A549 (cell line): ENCODE measurements at regions not wholly inside any gene's neighbourhood (a gene's known extent, or its start where the extent isn't known, plus 50 kb on each side); places are given as distances from the start of the nearest gene placed in this dataset.
A peak's percentile ranks its signal among the peaks of the same experiment; 100 is the strongest.

Source experiments
- ATAC-seq, 2 experiments: fragments of 200-7000 bp in 1 of 2; fragments of >200 bp in 1 of 2; cut with Nextera tagmentation in 1 of 2; cut with Tn5 transposase in 1 of 2; 3 replicates each; pipeline versions ENCODE4 v1.8.0 to v1.9.1; 2018 to 2020; ENCODE audit warnings: mild to moderate bottlenecking in 1 of 2, moderate library complexity in 1 of 2
- CTCF ChIA-PET: fragments of 300-600 bp; sonication (Branson Sonifier 250); formaldehyde crosslinking; extraction: SDS; loops from one replicate; lab custom pipeline; 2021; ENCODE audit warnings: antibody characterized with exemption, inconsistent platforms; lab: Yijun Ruan, JAX
- POLR2A ChIA-PET: fragments of 350-600 bp; formaldehyde crosslinking; extraction: SDS; loops from one replicate; lab custom pipeline; 2021; ENCODE audit warnings: antibody characterized with exemption, inconsistent platforms; lab: Yijun Ruan, JAX
- DNase-seq, 2 experiments: peaks; one replicate each; pipeline versions ENCODE4 v3.0.0 to v3.0.0-alpha.2; 2011 to 2016; ENCODE audit warnings: low read depth in 1 of 2, low spot score in 1 of 2
- FAIRE-seq: peaks from 2 replicates; lab custom pipeline; 2011; peaks lifted over from hg19 to GRCh38; lab: Jason Lieb, UNC
- H3K27ac ChIP-seq, 2 experiments: fragments of >200 bp; sonication (Bioruptor Twin); formaldehyde crosslinking; 3 replicates each; pipeline ENCODE4 v1.5.1; 2016 to 2017
- H3K4me1 ChIP-seq: fragments of >200 bp; sonication (Bioruptor Twin); formaldehyde crosslinking; 3 replicates; pipeline ENCODE4 v1.6.1; 2016
- H3K4me2 ChIP-seq: fragments of >200 bp; sonication (Bioruptor Twin); formaldehyde crosslinking; 3 replicates; pipeline ENCODE4 v1.6.1; 2016
- H3K4me3 ChIP-seq: fragments of >200 bp; sonication (Bioruptor Twin); formaldehyde crosslinking; 3 replicates; pipeline ENCODE4 v1.5.1; 2016
- H3K9me3 ChIP-seq: fragments of >200 bp; sonication (Bioruptor Twin); formaldehyde crosslinking; 3 replicates; pipeline ENCODE4 v1.6.1; 2016
- BHLHE40 ChIP-seq: IDR thresholded peaks from 2 replicates; pipeline ENCODE4 v1.6.1; 2012; ENCODE audit warnings: low read depth, low read length, inconsistent platforms
- CEBPB ChIP-seq, 2 experiments: fragments of >200 bp in 1 of 2; sonication (Bioruptor Twin) in 1 of 2; formaldehyde crosslinking in 1 of 2; IDR thresholded peaks; 2 replicates each; pipeline ENCODE4 v1.6.1; 2012 to 2016
- FOXS1 ChIP-seq: fragments of 250-450 bp; sonication (Bioruptor Pico); IDR thresholded peaks from 2 replicates; pipeline ENCODE4 v1.5.0; 2020; ENCODE audit warnings: mild to moderate bottlenecking, moderate library complexity
- HEYL ChIP-seq: fragments of 250-450 bp; sonication (Bioruptor Pico); IDR thresholded peaks from 2 replicates; pipeline ENCODE4 v1.8.0; 2021; ENCODE audit warnings: mild to moderate bottlenecking, moderate library complexity
- HOXA7 ChIP-seq: fragments of 250-450 bp; sonication (Bioruptor Pico); IDR thresholded peaks from 2 replicates; pipeline ENCODE4 v1.5.0; 2020; ENCODE audit warnings: mild to moderate bottlenecking, moderate library complexity
- HOXB5 ChIP-seq: fragments of 250-450 bp; sonication (Bioruptor Pico); IDR thresholded peaks from 2 replicates; pipeline ENCODE4 v1.5.0; 2020; ENCODE audit warnings: mild to moderate bottlenecking, moderate library complexity
- JUNB ChIP-seq: fragments of >200 bp; sonication (Bioruptor Twin); formaldehyde crosslinking; IDR thresholded peaks from 2 replicates; pipeline ENCODE4 v1.6.1; 2016
- NR3C1 ChIP-seq: fragments of >200 bp; sonication (Bioruptor Twin); formaldehyde crosslinking; IDR thresholded peaks from 3 replicates; pipeline ENCODE4 v1.6.1; 2017
- RNF2 ChIP-seq: fragments of 200-600 bp; sonication (generic); IDR thresholded peaks from 2 replicates; pipeline ENCODE4 v1.6.1; 2016; ENCODE audit warnings: low read depth, mild to moderate bottlenecking, antibody characterized with exemption, moderate library complexity, borderline replicate concordance
- TFCP2L1 ChIP-seq: fragments of 250-450 bp; sonication (Bioruptor Pico); IDR thresholded peaks from 2 replicates; pipeline ENCODE4 v1.5.0; 2021; ENCODE audit warnings: mild to moderate bottlenecking
- TP53 ChIP-seq: fragments of 250-450 bp; sonication (Bioruptor Pico); IDR thresholded peaks from 2 replicates; pipeline ENCODE4 v1.5.0; 2021; ENCODE audit warnings: mild to moderate bottlenecking, moderate library complexity
- ZFP36 ChIP-seq: fragments of 450-650 bp; IDR thresholded peaks from 2 replicates; pipeline ENCODE4 v1.6.1; 2014; ENCODE audit warnings: borderline replicate concordance; ENCODE audit not compliant: partially characterized antibody
- WGBS: methylation state at CpG from one replicate; pipeline ENCODE4 v1.1.6; 2017; ENCODE audit errors: missing lambda C conversion rate; 5-methylcytosine and 5-hydroxymethylcytosine counted together
- TF ChIP-seq, protein P1 (sequence below): fragments of >200 bp; sonication (Bioruptor Twin); formaldehyde crosslinking; IDR thresholded peaks from 3 replicates; pipeline ENCODE4 v1.5.1; 2016
- TF ChIP-seq, protein P2 (sequence below): fragments of >200 bp; sonication (Bioruptor Twin); formaldehyde crosslinking; IDR thresholded peaks from 3 replicates; pipeline ENCODE4 v1.6.1; 2016
- TF ChIP-seq, protein P3 (sequence below): IDR thresholded peaks from 2 replicates; pipeline ENCODE4 v1.6.1; 2012
- TF ChIP-seq, protein P4 (sequence below): fragments of 250-450 bp; sonication (Bioruptor Pico); IDR thresholded peaks from 2 replicates; pipeline ENCODE4 v1.5.0; 2020; ENCODE audit warnings: low read depth, mild to moderate bottlenecking, moderate library complexity
- TF ChIP-seq, protein P5 (sequence below): fragments of 150-350 bp; IDR thresholded peaks from 2 replicates; pipeline ENCODE4 v1.6.1; 2014; ENCODE audit warnings: low read depth, mild to moderate bottlenecking, low read length

DNA sequence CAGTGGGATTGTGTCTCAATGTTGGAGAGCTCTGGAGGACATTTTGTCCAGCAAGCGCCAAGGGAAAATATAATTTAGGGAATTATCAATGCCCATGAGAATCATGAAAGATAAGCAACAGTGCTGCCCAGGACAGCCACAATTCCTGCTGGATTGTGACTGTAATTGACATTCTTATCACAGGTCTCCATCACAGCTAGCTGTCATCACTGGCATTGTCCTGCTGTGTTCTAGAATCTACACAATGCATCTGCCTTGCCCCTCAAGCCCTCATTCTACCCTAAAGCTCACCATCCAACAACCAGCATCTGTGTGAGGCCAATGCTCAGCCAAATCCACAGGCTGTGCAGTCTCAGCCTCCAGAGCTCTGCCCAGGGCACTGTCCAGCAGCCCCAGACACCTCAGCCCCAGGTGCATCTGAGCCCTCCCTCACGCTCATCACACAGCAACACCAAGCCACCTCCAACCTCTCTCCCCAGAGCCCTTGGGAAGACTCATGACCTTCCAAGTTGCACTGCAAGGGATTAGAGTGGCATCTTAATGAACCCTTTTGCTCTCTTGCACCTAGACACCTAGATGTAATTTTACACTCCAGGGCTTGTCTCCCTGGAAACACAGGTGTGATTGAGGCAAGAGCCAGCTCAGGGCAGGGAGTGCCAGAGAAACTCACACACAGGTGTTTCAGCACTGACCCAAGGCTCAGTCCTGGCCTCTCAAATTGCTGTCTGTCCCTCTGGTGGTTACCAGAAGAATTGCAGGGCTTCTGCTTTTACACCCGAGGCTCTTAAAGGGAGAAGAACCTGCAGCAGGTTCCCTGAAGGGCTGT lies 85.2 kb upstream of the PHACTR3 start:
- Histone ChIP-seq H3K27ac (no peak overlapping the region), H3K4me3 (no peak overlapping the region), H3K4me1 (no peaks in the 10 kb centered on the region), H3K4me2 (no peak overlapping the region), H3K9me3 (no peaks in the 10 kb centered on the region)
- CTCF ChIA-PET = interaction anchor here (0.7 to 8.3 kb wide), 12 partner anchors 8 to 652 kb away, joined by 3 to 86 read pairs (median 4); no protein-coding TSS in a partner anchor
- TF ChIP-seq, protein P1, sequence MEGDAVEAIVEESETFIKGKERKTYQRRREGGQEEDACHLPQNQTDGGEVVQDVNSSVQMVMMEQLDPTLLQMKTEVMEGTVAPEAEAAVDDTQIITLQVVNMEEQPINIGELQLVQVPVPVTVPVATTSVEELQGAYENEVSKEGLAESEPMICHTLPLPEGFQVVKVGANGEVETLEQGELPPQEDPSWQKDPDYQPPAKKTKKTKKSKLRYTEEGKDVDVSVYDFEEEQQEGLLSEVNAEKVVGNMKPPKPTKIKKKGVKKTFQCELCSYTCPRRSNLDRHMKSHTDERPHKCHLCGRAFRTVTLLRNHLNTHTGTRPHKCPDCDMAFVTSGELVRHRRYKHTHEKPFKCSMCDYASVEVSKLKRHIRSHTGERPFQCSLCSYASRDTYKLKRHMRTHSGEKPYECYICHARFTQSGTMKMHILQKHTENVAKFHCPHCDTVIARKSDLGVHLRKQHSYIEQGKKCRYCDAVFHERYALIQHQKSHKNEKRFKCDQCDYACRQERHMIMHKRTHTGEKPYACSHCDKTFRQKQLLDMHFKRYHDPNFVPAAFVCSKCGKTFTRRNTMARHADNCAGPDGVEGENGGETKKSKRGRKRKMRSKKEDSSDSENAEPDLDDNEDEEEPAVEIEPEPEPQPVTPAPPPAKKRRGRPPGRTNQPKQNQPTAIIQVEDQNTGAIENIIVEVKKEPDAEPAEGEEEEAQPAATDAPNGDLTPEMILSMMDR = peak; percentile 44
- TF ChIP-seq, protein P2, sequence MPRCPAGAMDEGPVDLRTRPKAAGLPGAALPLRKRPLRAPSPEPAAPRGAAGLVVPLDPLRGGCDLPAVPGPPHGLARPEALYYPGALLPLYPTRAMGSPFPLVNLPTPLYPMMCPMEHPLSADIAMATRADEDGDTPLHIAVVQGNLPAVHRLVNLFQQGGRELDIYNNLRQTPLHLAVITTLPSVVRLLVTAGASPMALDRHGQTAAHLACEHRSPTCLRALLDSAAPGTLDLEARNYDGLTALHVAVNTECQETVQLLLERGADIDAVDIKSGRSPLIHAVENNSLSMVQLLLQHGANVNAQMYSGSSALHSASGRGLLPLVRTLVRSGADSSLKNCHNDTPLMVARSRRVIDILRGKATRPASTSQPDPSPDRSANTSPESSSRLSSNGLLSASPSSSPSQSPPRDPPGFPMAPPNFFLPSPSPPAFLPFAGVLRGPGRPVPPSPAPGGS = no peak
- FAIRE-seq (no peak), DNase-seq (peak; percentile 65 to 84), ATAC-seq (peak; percentile 84 to 88)
- POLR2A ChIA-PET = no interaction called here
- 3% methylated on average over 3 of the region's 3 CpGs for WGBS

DNA sequence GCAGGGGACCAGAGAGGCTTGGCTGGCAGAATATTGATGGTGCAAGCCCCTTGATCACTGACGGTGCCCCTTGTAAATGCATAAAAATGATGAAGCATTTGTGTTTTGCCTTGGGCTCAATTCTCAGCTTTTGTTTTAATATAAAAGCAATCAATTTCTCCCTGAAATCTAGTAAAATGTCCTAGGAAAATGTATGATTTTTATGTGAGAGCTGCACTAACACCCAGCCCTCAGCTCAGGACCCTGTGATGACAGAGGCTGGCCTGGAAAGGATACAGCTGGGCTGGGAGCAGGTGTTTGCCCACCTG lies 84.7 kb upstream of the PHACTR3 start:
- H3K27ac ChIP-seq = no peak overlapping the region
- no peaks in the 10 kb centered on the region for H3K9me3 ChIP-seq
- no peak for DNase-seq
- TF ChIP-seq, protein P3, sequence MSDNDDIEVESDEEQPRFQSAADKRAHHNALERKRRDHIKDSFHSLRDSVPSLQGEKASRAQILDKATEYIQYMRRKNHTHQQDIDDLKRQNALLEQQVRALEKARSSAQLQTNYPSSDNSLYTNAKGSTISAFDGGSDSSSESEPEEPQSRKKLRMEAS = no peak
- TF ChIP-seq, protein P4, sequence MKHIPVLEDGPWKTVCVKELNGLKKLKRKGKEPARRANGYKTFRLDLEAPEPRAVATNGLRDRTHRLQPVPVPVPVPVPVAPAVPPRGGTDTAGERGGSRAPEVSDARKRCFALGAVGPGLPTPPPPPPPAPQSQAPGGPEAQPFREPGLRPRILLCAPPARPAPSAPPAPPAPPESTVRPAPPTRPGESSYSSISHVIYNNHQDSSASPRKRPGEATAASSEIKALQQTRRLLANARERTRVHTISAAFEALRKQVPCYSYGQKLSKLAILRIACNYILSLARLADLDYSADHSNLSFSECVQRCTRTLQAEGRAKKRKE (CRISPR knock-in tag) = no peak
- TF ChIP-seq ZFP36 = no peak
- TF ChIP-seq RNF2 = no peak
- TF ChIP-seq FOXS1 (CRISPR knock-in tag) = no peak
- TF ChIP-seq HOXA7 (CRISPR knock-in tag) = no peak
- TF ChIP-seq, protein P2 = no peak
- TF ChIP-seq, protein P5, sequence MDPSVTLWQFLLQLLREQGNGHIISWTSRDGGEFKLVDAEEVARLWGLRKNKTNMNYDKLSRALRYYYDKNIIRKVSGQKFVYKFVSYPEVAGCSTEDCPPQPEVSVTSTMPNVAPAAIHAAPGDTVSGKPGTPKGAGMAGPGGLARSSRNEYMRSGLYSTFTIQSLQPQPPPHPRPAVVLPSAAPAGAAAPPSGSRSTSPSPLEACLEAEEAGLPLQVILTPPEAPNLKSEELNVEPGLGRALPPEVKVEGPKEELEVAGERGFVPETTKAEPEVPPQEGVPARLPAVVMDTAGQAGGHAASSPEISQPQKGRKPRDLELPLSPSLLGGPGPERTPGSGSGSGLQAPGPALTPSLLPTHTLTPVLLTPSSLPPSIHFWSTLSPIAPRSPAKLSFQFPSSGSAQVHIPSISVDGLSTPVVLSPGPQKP = no peak
- TF ChIP-seq TP53 = no peak
- TF ChIP-seq NR3C1 = no peak
- no peak for TF ChIP-seq CEBPB (IDR thresholded peaks at IDR 0.05)
- TF ChIP-seq HOXB5 (CRISPR knock-in tag) = no peak
- TF ChIP-seq JUNB = no peak
- no peak for TF ChIP-seq HEYL (CRISPR knock-in tag)
- no peak for TF ChIP-seq BHLHE40
- no peak for TF ChIP-seq TFCP2L1
- no peak overlapping the region for H3K4me3 ChIP-seq
- H3K4me1 ChIP-seq = no peaks in the 10 kb centered on the region
- H3K4me2 ChIP-seq = no peak overlapping the region
- POLR2A ChIA-PET = no interaction called here
- 0% methylated on average over 1 of the region's 1 CpG for whole genome bisulfite sequencing
- FAIRE-seq = no peak
- CTCF ChIA-PET = interaction anchor here (0.7 to 8.3 kb wide), 11 partner anchors 8 to 653 kb away, joined by 3 to 86 read pairs (median 4); no protein-coding TSS in a partner anchor
- ATAC-seq = no peak
